ENCODE measurements at regions not wholly inside any gene's neighbourhood (a gene's known extent, or its start where the extent isn't known, plus 50 kb on each side); places are given as distances from the start of the nearest gene placed in this dataset.

DNA sequence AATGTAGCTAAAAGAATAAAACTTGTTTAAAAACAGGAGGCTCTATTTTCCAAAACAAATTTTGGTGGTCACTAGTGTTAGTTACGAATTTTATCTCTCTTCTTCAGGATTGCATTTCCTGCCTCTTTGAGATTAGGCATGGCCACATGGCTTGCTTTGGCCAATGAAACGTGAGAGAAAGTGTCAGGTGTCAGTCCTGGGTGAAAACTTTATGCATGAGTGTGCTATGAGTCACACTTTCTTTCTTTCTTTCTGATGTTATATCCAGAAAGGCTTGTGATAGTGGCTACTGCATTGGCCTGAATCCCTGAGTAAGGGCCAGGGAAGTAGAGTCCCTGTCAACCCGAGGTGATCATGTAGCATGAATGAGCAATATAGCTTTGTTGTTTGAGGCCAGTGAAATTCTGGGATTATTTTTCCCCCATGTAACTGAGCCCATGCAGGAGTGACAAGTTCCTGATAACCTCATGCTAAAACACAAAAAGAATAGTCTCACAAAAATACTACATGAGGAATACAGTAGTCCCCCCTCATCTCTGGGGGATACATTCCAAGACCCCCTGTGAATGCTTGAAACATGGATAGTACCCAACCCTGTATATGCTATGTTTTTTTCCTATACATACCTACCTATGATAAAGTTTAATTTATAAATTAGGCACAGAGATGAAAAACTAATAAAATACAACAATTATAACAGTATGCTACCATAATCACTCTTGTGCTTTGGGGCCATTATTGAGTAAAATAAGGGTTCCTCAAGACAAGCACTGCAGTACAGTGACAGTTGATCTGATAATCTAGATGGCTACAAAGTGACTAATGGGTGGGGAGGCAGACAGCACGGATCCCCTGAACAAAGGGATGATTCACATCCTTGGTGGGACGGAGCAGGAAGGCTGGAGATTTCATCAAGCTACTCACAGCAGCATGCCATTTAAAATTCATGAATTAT is 109.5 kb downstream of the CDC42EP3 start:
- H3K9me3 ChIP-seq (ENCODE audit: low read length): no peaks in the 10 kb centered on the region
- no peaks in the 10 kb centered on the region for H4K20me1 ChIP-seq (ENCODE audit: insufficient read depth)
- H3K36me3 ChIP-seq (ENCODE audit: insufficient read depth, low read length): no peaks in the 10 kb centered on the region
- no peak overlapping the region for H3K9ac ChIP-seq (ENCODE audit: low read length)
- H3K4me3 ChIP-seq (ENCODE audit: low read length): no peak overlapping the region
- no peak for TF ChIP-seq EZH2 (IDR thresholded peaks at IDR 0.05; ENCODE audit: borderline replicate concordance, insufficient read depth, low read length, poor library complexity, severe bottlenecking)
- TF ChIP-seq TAF1 (IDR thresholded peaks at IDR 0.05; ENCODE audit: low read depth): no peak
- no peak for TF ChIP-seq POLR2AphosphoS5 (IDR thresholded peaks at IDR 0.05)
- TF ChIP-seq, protein P1, sequence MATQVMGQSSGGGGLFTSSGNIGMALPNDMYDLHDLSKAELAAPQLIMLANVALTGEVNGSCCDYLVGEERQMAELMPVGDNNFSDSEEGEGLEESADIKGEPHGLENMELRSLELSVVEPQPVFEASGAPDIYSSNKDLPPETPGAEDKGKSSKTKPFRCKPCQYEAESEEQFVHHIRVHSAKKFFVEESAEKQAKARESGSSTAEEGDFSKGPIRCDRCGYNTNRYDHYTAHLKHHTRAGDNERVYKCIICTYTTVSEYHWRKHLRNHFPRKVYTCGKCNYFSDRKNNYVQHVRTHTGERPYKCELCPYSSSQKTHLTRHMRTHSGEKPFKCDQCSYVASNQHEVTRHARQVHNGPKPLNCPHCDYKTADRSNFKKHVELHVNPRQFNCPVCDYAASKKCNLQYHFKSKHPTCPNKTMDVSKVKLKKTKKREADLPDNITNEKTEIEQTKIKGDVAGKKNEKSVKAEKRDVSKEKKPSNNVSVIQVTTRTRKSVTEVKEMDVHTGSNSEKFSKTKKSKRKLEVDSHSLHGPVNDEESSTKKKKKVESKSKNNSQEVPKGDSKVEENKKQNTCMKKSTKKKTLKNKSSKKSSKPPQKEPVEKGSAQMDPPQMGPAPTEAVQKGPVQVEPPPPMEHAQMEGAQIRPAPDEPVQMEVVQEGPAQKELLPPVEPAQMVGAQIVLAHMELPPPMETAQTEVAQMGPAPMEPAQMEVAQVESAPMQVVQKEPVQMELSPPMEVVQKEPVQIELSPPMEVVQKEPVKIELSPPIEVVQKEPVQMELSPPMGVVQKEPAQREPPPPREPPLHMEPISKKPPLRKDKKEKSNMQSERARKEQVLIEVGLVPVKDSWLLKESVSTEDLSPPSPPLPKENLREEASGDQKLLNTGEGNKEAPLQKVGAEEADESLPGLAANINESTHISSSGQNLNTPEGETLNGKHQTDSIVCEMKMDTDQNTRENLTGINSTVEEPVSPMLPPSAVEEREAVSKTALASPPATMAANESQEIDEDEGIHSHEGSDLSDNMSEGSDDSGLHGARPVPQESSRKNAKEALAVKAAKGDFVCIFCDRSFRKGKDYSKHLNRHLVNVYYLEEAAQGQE (IDR thresholded peaks at IDR 0.05; ENCODE audit: borderline replicate concordance): no peak
- no peak for TF ChIP-seq SMC3 (conservative IDR thresholded peaks at IDR 0.05; ENCODE audit: poor library complexity)
- TF ChIP-seq RAD21 (conservative IDR thresholded peaks at IDR 0.05): no peak
- TF ChIP-seq EP300 (conservative IDR thresholded peaks at IDR 0.05; ENCODE audit: poor library complexity, severe bottlenecking): no peak
- TF ChIP-seq, protein P2, sequence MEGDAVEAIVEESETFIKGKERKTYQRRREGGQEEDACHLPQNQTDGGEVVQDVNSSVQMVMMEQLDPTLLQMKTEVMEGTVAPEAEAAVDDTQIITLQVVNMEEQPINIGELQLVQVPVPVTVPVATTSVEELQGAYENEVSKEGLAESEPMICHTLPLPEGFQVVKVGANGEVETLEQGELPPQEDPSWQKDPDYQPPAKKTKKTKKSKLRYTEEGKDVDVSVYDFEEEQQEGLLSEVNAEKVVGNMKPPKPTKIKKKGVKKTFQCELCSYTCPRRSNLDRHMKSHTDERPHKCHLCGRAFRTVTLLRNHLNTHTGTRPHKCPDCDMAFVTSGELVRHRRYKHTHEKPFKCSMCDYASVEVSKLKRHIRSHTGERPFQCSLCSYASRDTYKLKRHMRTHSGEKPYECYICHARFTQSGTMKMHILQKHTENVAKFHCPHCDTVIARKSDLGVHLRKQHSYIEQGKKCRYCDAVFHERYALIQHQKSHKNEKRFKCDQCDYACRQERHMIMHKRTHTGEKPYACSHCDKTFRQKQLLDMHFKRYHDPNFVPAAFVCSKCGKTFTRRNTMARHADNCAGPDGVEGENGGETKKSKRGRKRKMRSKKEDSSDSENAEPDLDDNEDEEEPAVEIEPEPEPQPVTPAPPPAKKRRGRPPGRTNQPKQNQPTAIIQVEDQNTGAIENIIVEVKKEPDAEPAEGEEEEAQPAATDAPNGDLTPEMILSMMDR (IDR thresholded peaks at IDR 0.05; ENCODE audit: poor library complexity, severe bottlenecking): no peak
- TF ChIP-seq MXI1 (conservative IDR thresholded peaks at IDR 0.05; ENCODE audit: poor library complexity, severe bottlenecking): no peak
- no peaks in the 10 kb centered on the region for H3F3A ChIP-seq (ENCODE audit: insufficient read depth, low read length, poor library complexity, severe bottlenecking)
- no peaks in the 10 kb centered on the region for H3K79me2 ChIP-seq (replicated peaks; ENCODE audit: insufficient read depth, low read length)
- H3K27ac ChIP-seq (ENCODE audit: low read length): no peak overlapping the region
- H2AFZ ChIP-seq (ENCODE audit: low read depth, low read length): no peak overlapping the region
- H3K27me3 ChIP-seq (ENCODE audit: insufficient read depth, low read depth, low read length): no peaks in the 10 kb centered on the region
- no peaks in the 10 kb centered on the region for H3K9me2 ChIP-seq (ENCODE audit: insufficient read depth, low read length)
- no peak overlapping the region for H3K4me2 ChIP-seq (ENCODE audit: low read length)

DNA sequence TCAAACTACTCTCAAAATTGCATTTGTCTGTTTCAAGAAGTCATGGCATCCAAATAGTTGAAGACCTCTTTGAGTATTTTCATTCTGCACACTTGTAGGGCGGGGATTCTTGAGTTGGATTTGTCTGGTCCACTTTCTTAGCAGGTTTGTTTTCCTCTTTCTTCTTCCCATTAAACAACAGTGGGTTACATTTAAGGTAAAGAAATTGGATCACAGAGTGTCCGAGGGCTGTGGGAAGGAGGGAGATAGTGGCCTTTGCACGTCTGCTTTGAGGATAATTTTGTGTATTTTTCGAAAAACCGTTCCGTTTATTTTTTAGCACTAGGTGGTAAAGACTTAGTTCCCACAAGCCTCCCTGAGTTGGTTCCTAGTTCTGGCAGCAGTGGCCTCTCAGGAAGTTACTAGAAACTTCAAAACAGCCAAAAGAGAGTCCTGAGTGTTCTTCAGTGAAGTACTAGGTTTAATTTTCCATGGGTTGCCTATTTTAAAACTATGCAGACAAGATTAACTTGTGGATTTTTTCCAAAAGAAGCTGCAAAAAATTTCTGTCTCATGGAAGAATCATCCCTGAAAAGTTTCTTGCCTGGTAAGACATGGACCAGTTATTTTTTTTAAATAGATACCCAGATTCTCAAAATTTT is 107.9 kb downstream of the CDC42EP3 start:
- Histone ChIP-seq H3K79me2 (replicated peaks; ENCODE audit: insufficient read depth, low read length) (no peaks in the 10 kb centered on the region), H3K4me3 (ENCODE audit: low read length) (no peak overlapping the region), H2AFZ (ENCODE audit: low read depth, low read length) (no peak overlapping the region), H3K4me2 (ENCODE audit: low read length) (no peak overlapping the region), H3K36me3 (ENCODE audit: insufficient read depth, low read length) (no peaks in the 10 kb centered on the region), H3K9me2 (ENCODE audit: insufficient read depth, low read length) (no peaks in the 10 kb centered on the region), H3K27me3 (ENCODE audit: insufficient read depth, low read depth, low read length) (no peaks in the 10 kb centered on the region), H3K9ac (ENCODE audit: low read length) (no peak overlapping the region), H3K9me3 (ENCODE audit: low read length) (no peaks in the 10 kb centered on the region), H4K20me1 (ENCODE audit: insufficient read depth) (no peaks in the 10 kb centered on the region), H3K27ac (ENCODE audit: low read length) (no peak overlapping the region), H3F3A (ENCODE audit: insufficient read depth, low read length, poor library complexity, severe bottlenecking) (no peaks in the 10 kb centered on the region)
- TF ChIP-seq TAF1 (IDR thresholded peaks at IDR 0.05; ENCODE audit: low read depth): no peak
